MCF 10A (cell line): ENCODE measurements at regions not wholly inside any gene's neighbourhood (a gene's known extent, or its start where the extent isn't known, plus 50 kb on each side); places are given as distances from the start of the nearest gene placed in this dataset.

Experiments used
- BruUV-seq: library from RNA; stranded (reverse); fragments of 400-500 nt; replicated peaks from 2 replicates; lab custom pipeline; 2021; lab: Mats Ljungman, UMichigan
- CTCF ChIA-PET: fragments of 300-600 bp; sonication (Branson Sonifier 250); formaldehyde crosslinking; extraction: SDS; loops from one replicate; lab custom pipeline; 2021; ENCODE audit warnings: antibody characterized with exemption, inconsistent platforms; lab: Yijun Ruan, JAX
- POLR2A ChIA-PET: fragments of 300-600, 350-650 bp; sonication (Branson Sonifier 250); formaldehyde crosslinking; extraction: SDS; loops from one replicate; lab custom pipeline; 2020; ENCODE audit warnings: antibody characterized with exemption, inconsistent platforms; lab: Yijun Ruan, JAX
- DNase-seq: peaks from one replicate; pipeline ENCODE4 v3.0.0-alpha.2; 2018; ENCODE audit not compliant: unreplicated experiment
- H3K27ac Mint-ChIP-seq: one replicate; pipeline ENCODE4 v1.8.0; 2022; ENCODE audit warnings: mild to moderate bottlenecking, low read depth, mixed read lengths; ENCODE audit not compliant: unreplicated experiment
- H3K27me3 Mint-ChIP-seq: one replicate; pipeline ENCODE4 v1.8.0; 2022; ENCODE audit warnings: mixed read lengths; ENCODE audit not compliant: insufficient read depth, unreplicated experiment
- H3K36me3 Mint-ChIP-seq: one replicate; pipeline ENCODE4 v1.8.0; 2022; ENCODE audit warnings: mild to moderate bottlenecking, moderate library complexity, mixed read lengths; ENCODE audit not compliant: insufficient read depth, unreplicated experiment
- H3K4me1 Mint-ChIP-seq: one replicate; pipeline ENCODE4 v1.8.0; 2022; ENCODE audit warnings: mixed read lengths; ENCODE audit not compliant: insufficient read depth, unreplicated experiment
- H3K4me3 Mint-ChIP-seq: one replicate; pipeline ENCODE4 v1.8.0; 2022; ENCODE audit warnings: mild to moderate bottlenecking, moderate library complexity, mixed read lengths; ENCODE audit not compliant: unreplicated experiment
- H3K9me3 Mint-ChIP-seq: one replicate; pipeline ENCODE4 v1.8.0; 2022; ENCODE audit warnings: mixed read lengths; ENCODE audit not compliant: unreplicated experiment
- intact Hi-C: fragments of 100-400 bp; cut with micrococcal nuclease; formaldehyde crosslinking; loops from 2 replicates; pipeline ENCODE4 v1.14.1; 2022
- TF ChIP-seq, protein P1 (sequence below): fragments of 200-600 bp; IDR thresholded peaks from one replicate; pipeline ENCODE4 v1.8.0; 2022; ENCODE audit warnings: antibody characterized with exemption, mild to moderate bottlenecking; ENCODE audit not compliant: unreplicated experiment

- Mint-ChIP-seq H3K4me3 (no peak overlapping the region), H3K36me3 (no peaks in the 10 kb centered on the region), H3K4me1 (no peaks in the 10 kb centered on the region), H3K9me3 (no peaks in the 10 kb centered on the region), H3K27me3 (no peaks in the 10 kb centered on the region), H3K27ac (no peak overlapping the region)
- TF ChIP-seq, protein P1, sequence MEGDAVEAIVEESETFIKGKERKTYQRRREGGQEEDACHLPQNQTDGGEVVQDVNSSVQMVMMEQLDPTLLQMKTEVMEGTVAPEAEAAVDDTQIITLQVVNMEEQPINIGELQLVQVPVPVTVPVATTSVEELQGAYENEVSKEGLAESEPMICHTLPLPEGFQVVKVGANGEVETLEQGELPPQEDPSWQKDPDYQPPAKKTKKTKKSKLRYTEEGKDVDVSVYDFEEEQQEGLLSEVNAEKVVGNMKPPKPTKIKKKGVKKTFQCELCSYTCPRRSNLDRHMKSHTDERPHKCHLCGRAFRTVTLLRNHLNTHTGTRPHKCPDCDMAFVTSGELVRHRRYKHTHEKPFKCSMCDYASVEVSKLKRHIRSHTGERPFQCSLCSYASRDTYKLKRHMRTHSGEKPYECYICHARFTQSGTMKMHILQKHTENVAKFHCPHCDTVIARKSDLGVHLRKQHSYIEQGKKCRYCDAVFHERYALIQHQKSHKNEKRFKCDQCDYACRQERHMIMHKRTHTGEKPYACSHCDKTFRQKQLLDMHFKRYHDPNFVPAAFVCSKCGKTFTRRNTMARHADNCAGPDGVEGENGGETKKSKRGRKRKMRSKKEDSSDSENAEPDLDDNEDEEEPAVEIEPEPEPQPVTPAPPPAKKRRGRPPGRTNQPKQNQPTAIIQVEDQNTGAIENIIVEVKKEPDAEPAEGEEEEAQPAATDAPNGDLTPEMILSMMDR: no peak
- ChIA-PET POLR2A (interaction anchor here (0.6 to 0.7 kb wide), 2 partner anchors 16 to 23 kb away, joined by 3 to 5 read pairs; no protein-coding TSS in a partner anchor), CTCF (interaction anchor here (0.7 kb wide), 1 partner anchor 179 kb away, joined by 3 read pairs; no protein-coding TSS in a partner anchor)
- intact Hi-C loops: no loop called here
- DNase-seq: peak; percentile 20
- BruUV-seq: no TSS peak
Measured at GRCh38 chr7:122944682-122945303, 50.7 kb downstream of the TAS2R16 start.

DNA sequence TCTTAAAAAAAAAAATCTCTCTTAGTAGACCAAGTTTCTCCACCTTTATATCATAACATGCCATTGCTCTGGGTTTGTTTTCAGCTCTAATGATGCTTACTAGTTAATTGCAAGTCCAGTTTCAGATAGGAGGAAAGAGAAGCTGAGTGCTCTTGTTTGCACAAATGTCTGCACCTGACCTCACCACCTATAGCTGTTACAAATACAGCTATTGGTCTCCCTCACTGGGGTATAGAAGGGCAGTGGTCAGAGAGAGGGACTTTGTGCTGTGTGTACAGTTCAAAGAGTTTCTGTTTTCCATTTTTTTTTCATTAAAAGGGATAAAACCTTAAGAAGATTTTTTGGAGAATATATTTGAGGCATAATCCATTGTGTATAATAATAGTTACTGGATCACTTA lies 52.7 kb downstream of the TAS2R16 start:
- BruUV-seq: no TSS peak
- ChIA-PET CTCF (no interaction called here), POLR2A (interaction anchor here (0.6 kb wide), 1 partner anchor 27 kb away, joined by 4 read pairs; no protein-coding TSS in a partner anchor)
- H3K36me3 Mint-ChIP-seq: no peaks in the 10 kb centered on the region
- H3K4me3 Mint-ChIP-seq: no peak overlapping the region
- no peaks in the 10 kb centered on the region for H3K9me3 Mint-ChIP-seq
- intact Hi-C loops: no loop called here
- DNase-seq: no peak
- H3K27me3 Mint-ChIP-seq: no peaks in the 10 kb centered on the region
- H3K27ac Mint-ChIP-seq: no peak overlapping the region
- TF ChIP-seq, protein P1: no peak
- H3K4me1 Mint-ChIP-seq: no peaks in the 10 kb centered on the region

- H3K4me1 Mint-ChIP-seq: no peaks in the 10 kb centered on the region
- H3K27ac Mint-ChIP-seq: no peak overlapping the region
Measured at GRCh38 chr7:122942059-122942458, 53.4 kb downstream of the TAS2R16 start.

More at GRCh38 chr7:122942059-122942458, 53.4 kb downstream of the TAS2R16 start:
- no peak overlapping the region for H3K4me3 Mint-ChIP-seq
- ChIA-PET CTCF (no interaction called here), POLR2A (no interaction called here)
- intact Hi-C loops: no loop called here
- H3K36me3 Mint-ChIP-seq: no peaks in the 10 kb centered on the region
- DNase-seq: no peak
- BruUV-seq: no TSS peak
- H3K9me3 Mint-ChIP-seq: no peaks in the 10 kb centered on the region
- TF ChIP-seq, protein P1: no peak
- no peaks in the 10 kb centered on the region for H3K27me3 Mint-ChIP-seq
